DMS114 treated with DMSO at 0.1 percent for 48 hours (cell line): ENCODE measurements at regions not wholly inside any gene's neighbourhood (a gene's known extent, or its start where the extent isn't known, plus 50 kb on each side); places are given as distances from the start of the nearest gene placed in this dataset.

ENCODE experiments used
- DNase-seq: peaks from one replicate; lab custom pipeline; 2025; ENCODE audit not compliant: unreplicated experiment; lab: John Stamatoyannopoulos, UW

DNA sequence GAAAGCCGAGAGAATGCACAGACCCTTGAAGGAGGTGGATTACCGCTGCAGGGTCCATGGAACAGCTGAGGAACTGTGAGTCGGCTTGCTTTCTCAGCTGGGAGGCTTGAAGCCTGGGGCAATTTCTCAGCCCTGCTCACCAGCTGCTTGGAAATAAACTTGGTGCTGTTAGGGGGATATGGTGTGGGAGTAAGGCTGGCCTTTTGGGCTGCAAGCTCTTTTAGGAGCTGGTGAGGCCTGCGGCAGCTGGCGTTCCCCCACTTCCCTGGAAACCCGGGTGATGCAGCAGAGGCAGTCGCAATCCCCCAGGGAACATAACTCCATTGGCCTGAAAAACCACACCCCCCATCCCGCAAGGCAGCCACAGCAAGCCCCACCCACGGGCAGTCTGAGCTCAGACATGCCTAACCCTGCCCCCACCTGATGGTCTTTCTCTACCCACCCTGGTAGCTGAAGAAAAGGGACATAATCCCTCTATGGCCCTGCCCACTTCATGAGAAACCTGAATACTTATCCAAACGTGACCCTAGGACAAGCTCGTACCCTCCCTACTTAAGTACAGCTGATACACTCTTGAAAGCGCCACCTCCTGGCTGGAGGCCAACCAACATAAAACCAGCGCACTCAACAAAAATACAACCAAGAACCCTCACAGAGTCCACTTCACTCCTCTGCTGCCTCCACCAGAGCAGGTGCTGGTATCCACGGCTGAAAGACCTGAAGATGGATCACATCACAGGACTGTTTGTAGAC is 1995.8 kb downstream of the NCAM2 start:
- DNase-seq = no peak

DNA sequence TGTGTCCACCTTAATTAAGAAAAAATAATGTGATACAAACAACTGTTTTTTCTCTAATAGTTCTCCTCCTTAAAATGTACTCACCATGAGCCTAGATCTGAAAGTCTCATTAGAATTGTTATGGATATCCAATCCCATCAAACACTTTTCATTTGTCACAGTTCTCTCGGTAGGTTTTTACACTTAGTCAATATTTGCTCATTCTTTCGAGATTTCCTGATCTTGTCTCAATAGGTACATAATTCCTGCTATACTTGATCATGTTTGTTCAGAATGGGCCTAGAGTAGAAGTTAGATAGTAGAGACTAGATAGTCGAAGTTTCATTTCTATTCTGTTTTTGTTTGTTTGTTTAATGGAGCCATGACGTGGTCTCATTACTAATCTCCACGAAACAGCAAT is 2005.7 kb downstream of the NCAM2 start:
- DNase-seq = no peak

DNA sequence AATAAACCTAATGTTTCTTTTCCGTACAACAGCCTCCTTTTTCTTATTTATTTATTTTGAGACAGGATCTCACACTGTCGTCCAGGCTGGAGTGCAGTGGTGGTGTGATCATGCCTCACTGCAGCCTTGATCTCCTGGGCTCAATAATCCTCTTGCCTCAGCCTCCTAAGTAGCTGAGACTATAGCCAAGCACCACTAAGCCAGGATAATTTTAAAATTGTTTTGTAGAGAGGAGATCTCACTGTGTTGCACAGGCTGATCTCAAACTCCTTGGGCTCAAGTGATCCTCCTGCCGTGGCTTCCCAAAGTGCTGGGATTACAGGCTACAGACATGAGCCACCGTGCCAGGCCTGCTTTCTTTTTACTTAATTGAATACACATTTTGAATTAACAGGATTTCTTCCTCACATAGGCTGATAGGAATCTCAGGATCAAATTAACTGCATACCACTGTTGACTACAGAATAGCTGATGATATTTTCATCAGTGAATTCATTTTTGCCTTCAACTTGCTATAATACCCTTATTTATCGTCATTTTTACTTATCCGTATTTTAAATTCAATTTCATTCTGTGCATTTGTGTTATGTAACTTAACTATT is 2010.5 kb downstream of the NCAM2 start:
- DNase-seq = no peak

DNA sequence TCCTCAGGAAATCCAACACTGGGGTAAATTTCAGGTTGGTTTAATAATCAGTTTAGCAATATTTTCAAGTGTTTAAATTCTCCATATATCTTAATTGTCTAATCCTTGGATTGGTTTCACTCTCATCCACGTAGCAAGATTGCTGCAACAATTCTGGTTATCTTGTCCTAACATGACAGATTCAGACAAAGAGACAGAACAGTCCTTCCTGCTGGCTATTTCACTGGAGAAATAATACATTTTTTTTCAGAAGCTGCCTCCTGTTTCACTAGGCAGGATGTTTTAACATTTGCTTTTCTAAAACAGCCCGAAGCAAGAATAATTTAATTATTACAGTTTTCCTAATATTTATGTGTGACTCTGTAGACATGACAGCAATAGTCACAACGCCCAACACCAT is 2011.2 kb downstream of the NCAM2 start:
- no peak for DNase-seq

DNA sequence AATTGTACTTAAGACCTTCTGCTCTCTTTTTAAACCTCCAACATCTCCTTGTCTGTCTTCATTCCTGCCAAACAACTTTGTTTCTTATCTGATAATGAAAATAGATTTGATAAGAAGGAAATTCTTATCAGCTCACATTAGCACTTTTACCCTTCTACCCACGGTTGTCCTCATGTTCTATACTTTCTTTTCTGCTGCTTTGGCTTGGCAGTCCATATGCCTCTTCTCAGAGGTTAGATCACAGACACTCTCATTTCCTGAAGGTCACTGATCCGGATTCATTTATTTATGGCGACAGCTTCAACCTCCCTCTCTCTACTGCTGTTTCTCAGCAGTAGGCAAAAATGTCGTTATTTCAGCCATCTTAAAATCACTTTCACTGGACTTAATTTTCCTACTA is 2015.8 kb downstream of the NCAM2 start:
- DNase-seq = no peak

DNA sequence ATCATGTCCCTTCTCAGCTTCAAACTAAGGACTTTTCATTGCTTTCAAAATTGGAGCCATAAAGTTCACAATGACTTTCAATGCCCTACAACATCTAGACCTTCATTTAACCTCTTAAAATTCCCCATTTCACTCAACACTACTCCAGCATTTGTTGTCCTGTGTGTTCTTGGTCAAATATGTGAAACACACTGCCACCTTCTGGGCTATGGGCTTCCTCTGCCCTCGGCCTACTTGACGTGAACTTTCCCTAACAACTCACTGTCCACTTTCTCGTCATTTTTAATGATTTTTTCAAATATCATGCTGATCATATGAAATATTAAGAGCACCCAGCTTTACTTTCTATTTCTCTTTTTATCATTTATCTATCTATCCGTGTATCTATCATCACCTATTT is 2018.4 kb downstream of the NCAM2 start:
- no peak for DNase-seq

DNA sequence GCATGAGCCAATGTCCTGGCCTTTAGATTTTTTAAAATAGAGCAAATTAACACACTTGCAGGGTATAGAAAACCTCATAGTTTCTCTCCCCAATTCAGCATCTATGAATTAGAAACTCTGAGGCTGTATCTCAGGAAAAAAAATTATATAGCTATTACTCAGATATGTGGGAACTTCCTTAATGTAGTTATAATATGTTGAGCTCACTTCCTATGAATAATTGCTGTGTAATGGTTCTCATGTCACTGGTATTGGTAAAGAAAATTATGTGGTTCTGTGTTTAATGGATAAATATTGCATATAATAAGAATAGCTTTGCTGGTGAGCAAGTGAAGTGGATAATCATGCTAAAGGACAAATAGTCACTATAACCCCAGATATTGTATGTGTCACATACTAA is 2019.8 kb downstream of the NCAM2 start:
- DNase-seq = no peak

DNA sequence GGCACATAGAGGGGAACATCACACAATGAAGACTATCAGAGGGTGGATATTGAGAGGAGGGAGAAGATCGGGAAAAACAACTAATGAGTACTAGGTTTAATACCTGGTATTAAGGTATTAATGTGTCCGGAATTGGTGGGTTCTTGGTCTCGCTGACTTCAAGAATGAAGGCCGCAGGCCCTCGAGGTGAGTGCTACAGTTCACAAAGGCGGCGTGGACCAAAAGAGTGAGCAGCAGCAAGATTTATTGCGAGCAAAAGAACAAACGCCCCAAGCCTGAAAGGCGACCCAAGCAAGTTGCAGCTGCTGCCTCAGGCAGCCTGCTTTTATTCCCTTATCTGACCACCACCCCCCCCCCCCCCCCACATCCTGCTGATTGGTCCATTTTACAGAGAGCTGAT is 2022.8 kb downstream of the NCAM2 start:
- DNase-seq = no peak

DNA sequence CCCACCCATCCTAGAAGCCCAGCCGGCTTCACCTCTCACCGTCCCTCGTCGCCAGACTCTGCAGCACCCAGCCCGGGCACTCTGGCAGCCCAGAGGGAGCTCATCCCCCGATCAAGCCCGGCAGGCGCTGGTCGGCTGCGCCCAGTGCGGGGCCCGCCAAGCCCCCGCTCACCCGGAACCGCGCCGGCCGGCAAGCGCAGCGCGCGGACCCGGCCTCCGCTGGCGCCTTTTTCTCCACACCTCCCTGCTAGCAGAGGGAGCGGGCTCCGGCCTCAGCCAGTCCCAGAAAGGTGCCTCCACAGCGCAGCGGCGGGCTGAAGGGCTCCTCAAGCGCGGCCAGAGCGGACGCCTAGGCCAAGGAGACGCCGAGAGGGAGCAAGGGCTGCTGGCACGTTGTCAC is 2023.3 kb downstream of the NCAM2 start:
- no peak for DNase-seq

DNA sequence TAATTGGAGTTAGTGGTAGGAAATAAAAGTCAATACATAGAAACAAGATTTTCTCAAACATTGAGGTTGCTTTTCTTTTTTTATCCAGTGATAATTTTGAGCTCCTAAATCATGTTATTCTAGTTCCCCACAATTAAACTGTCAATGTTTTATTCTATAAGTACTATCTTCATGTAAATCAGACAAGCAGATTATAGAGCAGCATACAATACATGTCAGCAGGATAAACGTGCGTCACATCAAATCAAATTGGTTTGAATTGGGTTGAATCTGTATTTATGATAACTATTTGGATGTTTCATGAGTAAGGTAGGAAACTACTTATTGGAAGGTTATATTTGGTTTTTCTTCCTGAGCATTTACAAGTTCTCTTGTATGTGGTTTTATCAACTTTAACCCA is 2028.7 kb downstream of the NCAM2 start:
- no peak for DNase-seq

DNA sequence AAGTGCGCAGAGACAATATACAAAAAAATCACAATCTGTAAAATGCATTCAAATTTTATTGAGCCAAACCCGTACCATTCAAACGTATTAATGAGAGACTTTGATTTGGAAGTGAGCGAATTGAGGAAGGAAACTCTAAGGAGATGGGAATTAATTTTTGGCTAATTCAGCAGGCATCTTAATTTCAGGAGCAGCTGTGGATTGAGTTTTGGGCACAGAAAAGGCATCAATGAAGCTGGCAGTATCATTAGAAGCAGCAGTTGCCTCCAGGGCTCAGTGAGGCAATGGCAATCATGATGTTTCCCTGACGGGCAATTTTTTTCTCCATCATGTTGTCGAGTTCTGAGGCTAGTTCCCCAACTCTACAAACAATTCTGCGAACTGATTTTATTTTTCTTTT is 2041.6 kb downstream of the NCAM2 start:
- DNase-seq = no peak

DNA sequence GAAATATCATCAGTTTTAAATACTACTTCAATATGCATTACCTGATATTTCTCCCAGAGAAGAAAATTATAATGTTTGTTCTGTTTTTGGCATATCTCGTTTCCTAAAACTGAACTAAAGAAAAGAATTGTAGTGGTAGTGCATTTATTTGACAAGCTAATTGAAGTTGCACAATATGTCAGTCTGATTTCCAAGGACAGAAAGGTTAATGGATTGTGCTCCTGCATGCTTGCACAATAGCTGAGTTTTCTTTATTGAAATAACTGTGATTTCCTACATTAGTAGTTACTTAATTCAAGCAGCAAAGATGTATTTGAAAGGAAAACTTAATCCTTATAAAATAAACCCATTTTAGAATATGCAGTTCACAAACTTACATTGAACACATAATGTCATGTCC is 2047.7 kb downstream of the NCAM2 start:
- no peak for DNase-seq

DNA sequence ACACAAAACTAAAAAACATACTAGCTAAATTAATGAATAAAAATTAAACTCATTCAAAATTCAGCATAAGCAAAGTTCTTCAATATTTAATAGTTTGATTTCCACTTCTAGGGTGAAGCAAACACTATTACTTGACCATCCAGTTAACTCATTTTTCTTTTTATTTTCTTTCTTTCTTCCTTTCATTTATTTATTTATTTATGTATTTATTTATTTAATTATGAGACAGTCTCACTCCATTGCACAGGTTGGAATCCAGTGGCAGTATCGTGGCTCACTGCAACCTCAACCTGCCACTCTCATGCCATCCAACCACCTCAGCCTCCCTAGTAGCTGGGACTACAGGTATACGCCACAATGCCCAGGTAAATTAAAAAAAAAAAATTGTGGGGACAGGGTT is 2069.5 kb downstream of the NCAM2 start:
- DNase-seq = no peak

DNA sequence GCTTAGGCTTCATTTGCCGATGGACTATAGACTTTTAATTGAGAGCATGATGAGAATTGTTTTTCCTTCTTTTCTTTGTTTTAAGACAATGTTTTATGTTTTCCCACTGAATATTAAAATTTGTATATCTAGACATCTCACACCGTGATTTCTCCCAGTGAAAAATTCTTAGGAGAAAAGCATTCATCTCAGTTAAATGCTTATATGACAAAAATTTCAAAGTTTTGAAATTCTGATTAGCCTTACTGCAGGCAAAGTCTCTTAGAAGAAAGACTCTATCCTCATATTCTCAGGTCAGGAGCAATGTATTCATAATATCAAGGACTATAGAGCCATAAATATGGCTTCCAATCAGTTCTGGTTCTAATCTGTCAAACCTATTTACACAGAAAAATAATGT is 2085.0 kb downstream of the NCAM2 start:
- DNase-seq = no peak

DNA sequence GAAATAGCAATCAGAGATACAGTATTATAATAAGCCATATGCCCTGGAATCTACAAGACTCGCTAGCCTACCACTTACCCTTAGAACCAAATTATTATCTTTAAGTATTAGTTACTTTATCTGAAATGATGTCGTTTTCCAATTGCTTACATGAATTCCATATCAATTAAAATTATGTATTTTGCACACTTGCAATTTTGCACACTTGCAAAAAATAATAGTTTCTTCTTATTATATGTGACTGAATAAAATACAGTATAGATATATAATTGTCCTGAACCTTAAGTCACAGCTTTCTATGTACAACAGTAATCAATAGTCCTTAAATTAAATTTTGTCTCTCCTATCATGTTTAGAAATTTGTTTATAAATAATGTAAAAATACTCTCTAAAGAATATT is 2095.1 kb downstream of the NCAM2 start:
- DNase-seq = no peak

DNA sequence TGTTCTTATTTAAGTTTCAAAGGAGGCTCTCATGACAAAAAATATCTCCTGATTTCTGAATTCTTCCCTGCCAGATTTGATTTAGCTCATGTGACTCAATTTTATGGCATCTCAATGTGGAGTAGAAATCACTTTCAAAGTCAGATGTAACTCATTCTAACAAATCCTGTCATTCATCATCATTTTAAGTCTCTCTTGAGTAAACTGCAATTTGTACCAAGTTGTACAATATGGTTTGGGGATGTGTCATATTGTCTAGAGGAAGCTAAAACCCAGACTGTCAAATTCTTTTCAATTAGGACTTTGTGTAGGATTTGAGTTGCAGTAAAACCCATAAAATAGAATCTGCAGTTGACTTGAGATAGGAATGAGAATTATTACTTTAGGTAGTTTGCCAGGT is 2101.0 kb downstream of the NCAM2 start:
- no peak for DNase-seq

DNA sequence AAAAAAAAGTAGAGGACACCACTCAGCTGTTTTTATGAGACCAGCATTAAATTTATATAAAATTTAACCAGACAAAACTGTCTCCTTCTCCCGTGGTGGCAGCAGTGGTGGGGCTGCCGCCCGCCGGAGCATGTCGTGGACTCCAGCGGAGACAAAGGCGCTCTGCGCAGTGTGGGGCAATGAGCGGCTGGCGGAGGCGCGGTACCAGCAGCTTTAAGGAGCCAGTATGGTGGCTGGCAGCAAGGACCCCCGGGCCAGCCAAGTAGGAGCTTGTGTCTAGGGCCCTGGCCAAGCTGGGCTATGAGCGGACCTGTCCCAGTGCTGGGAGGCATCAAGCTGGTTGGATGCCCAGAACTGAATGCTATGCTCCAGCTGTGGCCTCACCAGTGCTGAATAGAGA is 2102.9 kb downstream of the NCAM2 start:
- DNase-seq = no peak

DNA sequence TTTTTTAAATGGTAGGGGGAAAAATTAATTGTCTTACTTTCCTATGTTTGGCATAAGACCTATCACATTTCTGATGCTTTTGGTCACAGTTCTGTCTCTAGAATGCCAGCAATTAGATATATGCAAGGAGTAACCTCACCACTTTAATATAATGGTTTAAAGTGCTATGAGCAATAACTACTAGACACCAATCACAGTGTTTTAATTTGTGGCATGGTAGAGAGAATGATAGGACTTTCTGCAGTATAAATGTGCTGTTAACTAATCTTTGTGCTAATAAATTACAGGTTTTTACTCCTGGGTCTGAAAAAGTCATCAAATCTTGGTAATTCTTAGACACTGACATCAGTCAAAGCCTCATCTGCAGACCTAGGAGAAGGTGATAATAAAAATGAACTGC is 2110.3 kb downstream of the NCAM2 start:
- no peak for DNase-seq

DNA sequence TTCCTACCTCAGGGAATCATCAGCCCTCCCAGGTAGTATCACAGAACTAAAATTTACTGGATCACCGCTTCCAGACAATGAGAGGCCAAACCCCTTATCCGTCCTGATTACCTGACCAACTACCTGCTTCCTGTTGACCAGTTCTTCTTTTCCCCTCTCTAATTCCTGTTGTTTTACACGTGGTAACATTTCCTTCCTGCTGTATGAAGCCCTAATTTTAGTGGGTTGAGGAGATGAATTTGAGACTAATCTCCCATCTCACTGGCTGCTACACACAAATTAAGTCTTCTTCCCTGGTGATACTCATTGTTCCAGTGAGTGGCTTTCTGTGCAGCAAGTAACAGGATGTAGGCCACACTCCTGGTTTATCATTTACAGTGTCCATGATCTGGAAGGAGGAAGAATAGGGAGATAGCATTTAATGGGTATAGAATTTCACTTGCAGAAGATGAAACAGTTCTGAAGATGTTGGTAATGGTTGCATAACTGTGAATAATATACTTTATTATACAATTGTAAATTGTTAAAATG is 2112.9 kb downstream of the NCAM2 start:
- DNase-seq = no peak

DNA sequence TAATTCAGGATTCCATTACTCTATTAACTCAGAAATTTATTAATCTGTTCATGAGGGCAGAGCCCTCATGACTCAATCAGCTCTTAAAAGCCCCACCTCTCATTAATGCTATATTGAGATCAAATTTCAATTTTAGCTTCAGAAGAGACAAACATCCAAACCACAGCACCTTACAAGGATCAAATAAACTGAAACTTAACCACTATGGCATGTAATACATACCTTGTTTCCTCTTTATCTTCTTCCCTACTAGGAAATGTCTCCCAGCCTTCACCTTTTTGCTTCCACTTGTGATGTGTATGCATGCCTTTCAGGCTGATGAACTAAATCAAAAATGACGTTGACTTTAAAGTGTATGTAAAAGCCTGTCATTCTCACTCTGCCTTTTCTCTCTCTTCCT is 2121.3 kb downstream of the NCAM2 start:
- no peak for DNase-seq

DNA sequence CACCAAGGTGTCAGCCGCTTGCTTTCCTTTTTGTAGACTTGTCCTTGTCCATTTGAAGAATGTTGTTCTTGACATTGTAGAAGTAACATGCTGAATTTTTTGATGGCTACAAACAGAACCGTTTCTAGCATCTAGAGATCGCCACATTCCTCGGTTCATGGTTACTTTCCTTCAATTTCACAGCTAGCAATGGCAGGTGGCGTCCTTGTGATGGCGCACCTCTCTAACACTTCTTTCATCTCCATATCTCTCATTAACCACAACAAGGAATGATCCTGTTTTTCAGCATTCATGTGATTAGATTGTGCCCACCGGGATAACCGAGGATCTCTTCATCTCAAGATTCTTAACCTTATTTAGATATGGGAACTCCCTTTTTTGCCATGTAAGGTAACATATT is 2129.8 kb downstream of the NCAM2 start:
- DNase-seq = no peak

DNA sequence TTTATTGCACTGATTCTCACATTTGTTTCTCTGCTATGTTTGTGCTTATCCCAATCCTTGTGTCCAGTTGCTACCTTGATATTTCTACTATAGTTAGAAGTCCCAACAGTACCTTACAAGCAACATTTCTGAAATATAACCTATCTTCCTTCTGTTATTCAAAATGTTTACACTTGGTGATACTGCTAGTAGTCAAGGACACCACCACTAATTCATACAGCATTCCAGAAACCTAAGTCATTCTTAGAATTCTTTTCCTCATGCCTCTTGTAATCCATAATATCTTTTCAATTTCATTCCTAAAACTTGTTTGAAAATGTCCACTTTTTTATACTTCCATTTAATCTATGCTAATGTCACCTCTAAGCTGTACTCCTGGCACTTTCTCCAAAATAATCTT is 2132.1 kb downstream of the NCAM2 start:
- DNase-seq = no peak

DNA sequence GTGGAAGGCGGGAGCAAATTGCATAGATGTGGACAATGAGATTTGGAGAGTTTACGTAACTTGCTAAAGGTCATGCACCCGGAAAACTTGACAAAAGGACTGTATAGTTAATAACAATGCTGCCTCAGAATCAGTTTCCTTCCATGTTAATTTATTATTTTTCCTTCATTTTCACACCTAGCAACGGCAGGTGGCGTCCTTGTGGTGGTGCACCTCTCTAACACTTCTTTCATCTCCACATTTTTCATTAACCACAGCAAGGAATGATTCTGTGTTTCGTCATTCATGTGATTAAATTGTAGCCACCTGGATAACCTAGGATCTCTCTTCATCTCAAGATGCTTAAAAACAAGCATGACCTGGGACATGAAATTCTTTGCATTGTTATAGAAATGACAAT is 2133.0 kb downstream of the NCAM2 start:
- no peak for DNase-seq
